ENCODE measurements at regions not wholly inside any gene's neighbourhood (a gene's known extent, or its start where the extent isn't known, plus 50 kb on each side); places are given as distances from the start of the nearest gene placed in this dataset.

DNA sequence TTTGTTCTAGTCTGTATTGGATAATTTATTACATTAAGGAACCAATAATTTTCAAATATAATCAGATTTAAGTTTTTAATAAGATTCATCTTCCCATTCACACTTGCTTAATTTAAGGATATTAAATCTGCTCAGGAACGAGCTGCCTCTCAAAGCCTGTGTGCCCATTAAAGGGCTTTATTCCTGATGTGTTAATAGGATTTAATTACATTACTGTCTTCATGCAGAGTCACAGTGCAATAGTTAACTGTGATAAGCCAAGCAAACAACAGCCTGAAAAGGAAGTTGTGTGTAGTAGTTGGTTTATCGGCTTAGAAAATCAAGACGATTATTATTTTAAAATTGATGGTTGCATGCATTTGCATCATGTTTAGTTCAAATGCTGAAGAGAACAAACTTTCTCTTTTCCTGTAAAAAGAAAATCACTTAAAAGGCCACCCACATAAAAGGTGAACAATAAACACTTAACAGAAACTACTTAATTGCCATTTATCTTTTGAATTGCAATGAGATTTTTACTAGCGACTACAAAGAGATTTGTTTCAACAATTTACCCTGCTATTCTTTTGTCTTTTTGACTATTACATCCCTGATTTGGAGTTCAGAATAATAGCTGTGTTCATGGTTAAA lies 174.6 kb downstream of the RWDD3 start (continued):
- TF ChIP-seq ZNF792 (tag by site-specific recombination; IDR thresholded peaks at IDR 0.05) (no peak), TRIM28 (IDR thresholded peaks at IDR 0.05; ENCODE audit: borderline replicate concordance, low read length) (no peak), GFI1B (tag by site-specific recombination; IDR thresholded peaks at IDR 0.05) (no peak), ZNF658 (tag by site-specific recombination; IDR thresholded peaks at IDR 0.05) (no peak), HOXD13 (CRISPR knock-in tag; IDR thresholded peaks at IDR 0.05; ENCODE audit: borderline replicate concordance) (no peak), ZNF707 (tag by site-specific recombination; IDR thresholded peaks at IDR 0.05) (no peak), SP3 (tag by site-specific recombination; IDR thresholded peaks at IDR 0.05) (no peak), ZNF777 (tag by site-specific recombination; IDR thresholded peaks at IDR 0.05; ENCODE audit: borderline replicate concordance) (no peak), ZNF510 (tag by site-specific recombination; IDR thresholded peaks at IDR 0.05; ENCODE audit: insufficient replicate concordance) (no peak), ZNF112 (tag by site-specific recombination; IDR thresholded peaks at IDR 0.05) (no peak), KLF1 (tag by site-specific recombination; IDR thresholded peaks at IDR 0.05) (no peak), GLI4 (tag by site-specific recombination; IDR thresholded peaks at IDR 0.05) (no peak), ZNF114 (tag by site-specific recombination; IDR thresholded peaks at IDR 0.05) (no peak)
- TF ChIP-seq, protein P1, sequence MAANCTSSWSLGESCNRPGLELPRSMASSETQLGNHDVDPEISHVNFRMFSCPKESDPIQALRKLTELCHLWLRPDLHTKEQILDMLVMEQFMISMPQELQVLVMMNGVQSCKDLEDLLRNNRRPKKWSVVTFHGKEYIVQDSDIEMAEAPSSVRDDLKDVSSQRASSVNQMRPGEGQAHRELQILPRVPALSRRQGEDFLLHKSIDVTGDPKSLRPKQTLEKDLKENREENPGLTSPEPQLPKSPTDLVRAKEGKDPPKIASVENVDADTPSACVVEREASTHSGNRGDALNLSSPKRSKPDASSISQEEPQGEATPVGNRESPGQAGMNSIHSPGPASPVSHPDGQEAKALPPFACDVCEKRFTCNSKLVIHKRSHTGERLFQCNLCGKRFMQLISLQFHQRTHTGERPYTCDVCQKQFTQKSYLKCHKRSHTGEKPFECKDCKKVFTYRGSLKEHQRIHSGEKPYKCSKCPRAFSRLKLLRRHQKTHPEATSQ (tag by site-specific recombination; IDR thresholded peaks at IDR 0.05): no peak

DNA sequence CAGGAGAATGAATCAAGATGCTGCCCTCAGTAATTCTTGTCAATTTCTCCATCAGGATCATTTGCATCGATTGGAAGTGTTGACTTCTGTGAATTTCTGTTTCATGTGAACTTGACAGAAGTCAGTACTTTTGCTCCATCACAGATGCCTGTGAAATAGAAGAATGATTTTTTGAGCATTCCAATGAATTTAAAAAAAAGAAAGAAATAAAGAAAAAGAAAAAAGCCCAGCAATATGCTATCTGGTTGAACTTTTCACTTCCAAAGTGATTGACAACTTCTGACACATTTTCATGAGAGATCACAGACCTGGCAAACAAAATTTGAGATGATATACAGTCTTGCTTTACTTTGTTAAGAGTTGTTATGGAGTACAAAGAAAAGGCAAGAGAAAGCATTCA lies 175.3 kb downstream of the RWDD3 start:
- no peaks in the 10 kb centered on the region for H3K9me3 ChIP-seq (ENCODE audit: control insufficient read depth, insufficient read depth, low read depth, low read length)
- H3K4me3 ChIP-seq (ENCODE audit: low read depth, low read length): no peak overlapping the region
- no peak for TF ChIP-seq ZNF311 (tag by site-specific recombination; IDR thresholded peaks at IDR 0.05; ENCODE audit: borderline replicate concordance)
- no peak for TF ChIP-seq ZNF600 (tag by site-specific recombination; IDR thresholded peaks at IDR 0.05)
- TF ChIP-seq ZNF366 (tag by site-specific recombination; conservative IDR thresholded peaks at IDR 0.05): no peak
- TF ChIP-seq, protein P2, sequence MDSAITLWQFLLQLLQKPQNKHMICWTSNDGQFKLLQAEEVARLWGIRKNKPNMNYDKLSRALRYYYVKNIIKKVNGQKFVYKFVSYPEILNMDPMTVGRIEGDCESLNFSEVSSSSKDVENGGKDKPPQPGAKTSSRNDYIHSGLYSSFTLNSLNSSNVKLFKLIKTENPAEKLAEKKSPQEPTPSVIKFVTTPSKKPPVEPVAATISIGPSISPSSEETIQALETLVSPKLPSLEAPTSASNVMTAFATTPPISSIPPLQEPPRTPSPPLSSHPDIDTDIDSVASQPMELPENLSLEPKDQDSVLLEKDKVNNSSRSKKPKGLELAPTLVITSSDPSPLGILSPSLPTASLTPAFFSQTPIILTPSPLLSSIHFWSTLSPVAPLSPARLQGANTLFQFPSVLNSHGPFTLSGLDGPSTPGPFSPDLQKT (IDR thresholded peaks at IDR 0.05; ENCODE audit: borderline replicate concordance, low read depth, low read length): no peak
- no peak for TF ChIP-seq TRIM28 (IDR thresholded peaks at IDR 0.05; ENCODE audit: borderline replicate concordance, low read length)
- CTCF ChIA-PET: no interaction called here
- POLR2A ChIA-PET: no interaction called here
- H3K27ac ChIP-seq (ENCODE audit: extremely low read depth, low read depth, low read length): no peak overlapping the region
- H3K4me1 ChIP-seq (ENCODE audit: control insufficient read depth, insufficient read depth, low read length): no peaks in the 10 kb centered on the region
- no peaks in the 10 kb centered on the region for H3K36me3 ChIP-seq (ENCODE audit: control insufficient read depth in 2 of 2, insufficient read depth in 1 of 2, low read length in 2 of 2)

DNA sequence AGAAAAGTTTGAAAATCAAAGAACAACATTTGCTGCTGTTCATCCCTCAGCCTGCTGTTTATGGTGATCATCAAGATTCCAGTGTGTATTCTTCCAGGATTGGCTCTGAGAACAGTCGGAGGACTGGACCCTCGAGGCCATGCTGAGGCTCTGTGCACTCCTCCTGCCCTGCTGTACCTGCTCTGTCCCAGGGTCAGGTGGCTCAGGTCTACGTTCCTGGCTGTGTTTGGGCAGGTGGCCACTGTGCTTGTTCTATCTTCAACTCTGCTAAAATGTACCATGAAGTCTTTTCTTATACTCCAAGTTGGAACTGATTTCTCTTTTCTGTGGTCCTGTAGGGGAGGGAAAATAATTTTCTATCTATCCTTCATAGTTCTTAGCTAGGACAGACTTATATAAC lies 175.9 kb downstream of the RWDD3 start:
- ChIA-PET POLR2A (no interaction called here), CTCF (no interaction called here)
- no peak for TF ChIP-seq ZBTB21 (tag by site-specific recombination; IDR thresholded peaks at IDR 0.05)
- no peak for TF ChIP-seq GLI4 (tag by site-specific recombination; IDR thresholded peaks at IDR 0.05)
- TF ChIP-seq ZNF10 (tag by site-specific recombination; IDR thresholded peaks at IDR 0.05): no peak
- TF ChIP-seq EGR2 (tag by site-specific recombination; IDR thresholded peaks at IDR 0.05; ENCODE audit: low read depth): no peak
- no peak for TF ChIP-seq ZBTB7A (tag by site-specific recombination; IDR thresholded peaks at IDR 0.05; ENCODE audit: low read depth)
- no peak for TF ChIP-seq ZNF202 (tag by site-specific recombination; IDR thresholded peaks at IDR 0.05; ENCODE audit: borderline replicate concordance)
- no peak for TF ChIP-seq PRDM1 (tag by site-specific recombination; IDR thresholded peaks at IDR 0.05)
- TF ChIP-seq ZNF274 (IDR thresholded peaks at IDR 0.05; ENCODE audit: low read length): no peak
- no peak for TF ChIP-seq ZNF274 (tag by site-specific recombination; IDR thresholded peaks at IDR 0.05; ENCODE audit: borderline replicate concordance)
- Histone ChIP-seq H3K27ac (ENCODE audit: extremely low read depth, low read depth, low read length) (no peak overlapping the region), H3K9me3 (ENCODE audit: control insufficient read depth, insufficient read depth, low read depth, low read length) (no peaks in the 10 kb centered on the region), H3K36me3 (ENCODE audit: control insufficient read depth in 2 of 2, insufficient read depth in 1 of 2, low read length in 2 of 2) (no peaks in the 10 kb centered on the region), H3K4me3 (ENCODE audit: low read depth, low read length) (no peak overlapping the region), H3K4me1 (ENCODE audit: control insufficient read depth, insufficient read depth, low read length) (no peaks in the 10 kb centered on the region)

Data from HEK293 (cell line).